ENCODE measurements at regions not wholly inside any gene's neighbourhood (a gene's known extent, or its start where the extent isn't known, plus 50 kb on each side); places are given as distances from the start of the nearest gene placed in this dataset.

DNA sequence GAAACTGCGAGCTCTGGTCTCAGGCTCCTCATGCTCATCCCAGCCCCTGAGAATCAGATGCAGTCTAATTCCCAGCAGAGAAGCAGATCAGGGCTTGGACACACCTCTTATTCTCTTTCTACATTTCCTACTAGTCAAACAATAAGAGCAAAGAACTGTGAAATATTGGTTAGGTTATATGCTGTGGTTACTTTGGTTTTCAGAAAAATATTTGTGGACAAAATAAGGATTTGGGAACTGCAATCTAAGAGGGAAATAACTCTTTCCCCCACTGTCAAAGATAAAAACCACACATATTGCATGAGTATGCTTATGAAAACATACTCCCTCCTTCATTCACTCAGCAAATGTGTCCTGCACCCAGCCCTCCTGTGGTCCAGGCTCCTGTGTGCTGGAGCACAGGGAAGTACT, 164.5 kb upstream of the S1PR3 start:
- H3K27me3 ChIP-seq (replicated peaks in 1 of 7), result peaks cover 0 to 74% (median 0%) of the 10 kb centered on the region in 7 donors
- H3K4me3 ChIP-seq, result no peak overlapping the region
- 81 to 92% (median 88%) methylated on average over 1 of the region's 1 CpG for whole genome bisulfite sequencing, 5 donors
- H3K27ac ChIP-seq, result no peak overlapping the region
- H3K9me3 ChIP-seq, result no peaks in the 10 kb centered on the region
- intact Hi-C loops (cut with DNase I; ENCODE audit: low total_unique reads), result no loop called here
- TF ChIP-seq POLR2A (IDR thresholded peaks at IDR 0.05) (no peak), POLR2AphosphoS5 (IDR thresholded peaks at IDR 0.05) (no peak)
- TF ChIP-seq, protein P1, sequence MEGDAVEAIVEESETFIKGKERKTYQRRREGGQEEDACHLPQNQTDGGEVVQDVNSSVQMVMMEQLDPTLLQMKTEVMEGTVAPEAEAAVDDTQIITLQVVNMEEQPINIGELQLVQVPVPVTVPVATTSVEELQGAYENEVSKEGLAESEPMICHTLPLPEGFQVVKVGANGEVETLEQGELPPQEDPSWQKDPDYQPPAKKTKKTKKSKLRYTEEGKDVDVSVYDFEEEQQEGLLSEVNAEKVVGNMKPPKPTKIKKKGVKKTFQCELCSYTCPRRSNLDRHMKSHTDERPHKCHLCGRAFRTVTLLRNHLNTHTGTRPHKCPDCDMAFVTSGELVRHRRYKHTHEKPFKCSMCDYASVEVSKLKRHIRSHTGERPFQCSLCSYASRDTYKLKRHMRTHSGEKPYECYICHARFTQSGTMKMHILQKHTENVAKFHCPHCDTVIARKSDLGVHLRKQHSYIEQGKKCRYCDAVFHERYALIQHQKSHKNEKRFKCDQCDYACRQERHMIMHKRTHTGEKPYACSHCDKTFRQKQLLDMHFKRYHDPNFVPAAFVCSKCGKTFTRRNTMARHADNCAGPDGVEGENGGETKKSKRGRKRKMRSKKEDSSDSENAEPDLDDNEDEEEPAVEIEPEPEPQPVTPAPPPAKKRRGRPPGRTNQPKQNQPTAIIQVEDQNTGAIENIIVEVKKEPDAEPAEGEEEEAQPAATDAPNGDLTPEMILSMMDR (IDR thresholded peaks at IDR 0.05 in 8 of 11, conservative IDR thresholded peaks at IDR 0.05 in 3 of 11), result no peak
- no peaks in the 10 kb centered on the region for H3K36me3 ChIP-seq
- H3K4me1 ChIP-seq, result peaks cover 0 to 4% (median 0%) of the 10 kb centered on the region in 6 donors
- DNase-seq, result no peak

- Histone ChIP-seq H3K27ac (no peak overlapping the region), H3K4me3 (no peak overlapping the region), H3K36me3 (no peaks in the 10 kb centered on the region), H3K4me1 (peaks cover 0 to 8% (median 0%) of the 10 kb centered on the region in 6 donors), H3K27me3 (replicated peaks in 1 of 7) (peaks cover 0 to 80% (median 0%) of the 10 kb centered on the region in 7 donors), H3K9me3 (peaks cover 0 to 3% (median 0%) of the 10 kb centered on the region in 8 donors)
- TF ChIP-seq POLR2A (IDR thresholded peaks at IDR 0.05) (no peak), POLR2AphosphoS5 (IDR thresholded peaks at IDR 0.05) (no peak)
- TF ChIP-seq, protein P1 (IDR thresholded peaks at IDR 0.05 in 8 of 11, conservative IDR thresholded peaks at IDR 0.05 in 3 of 11), result no peak
- DNase-seq, result no peak
- WGBS, 5 donors, result 75 to 91% (median 85%) methylated on average over 8 of the region's 8 CpGs
- intact Hi-C loops (cut with DNase I; ENCODE audit: low total_unique reads), result no loop called here
Measured at GRCh38 chr9:88828018-88828417, 163.2 kb upstream of the S1PR3 start.

- peaks cover 0 to 3% (median 0%) of the 10 kb centered on the region in 8 donors for H3K9me3 ChIP-seq
- no peak overlapping the region for H3K27ac ChIP-seq
- H3K4me3 ChIP-seq, result no peak overlapping the region
- no peak for DNase-seq
- intact Hi-C loops (cut with DNase I; ENCODE audit: low total_unique reads), result no loop called here
- peaks cover 0 to 81% (median 0%) of the 10 kb centered on the region in 7 donors for H3K27me3 ChIP-seq (replicated peaks in 1 of 7)
- TF ChIP-seq, protein P1 (IDR thresholded peaks at IDR 0.05 in 8 of 11, conservative IDR thresholded peaks at IDR 0.05 in 3 of 11), result no peak
- no peak for TF ChIP-seq POLR2A (IDR thresholded peaks at IDR 0.05)
- no peak for TF ChIP-seq POLR2AphosphoS5 (IDR thresholded peaks at IDR 0.05)
- H3K36me3 ChIP-seq, result no peaks in the 10 kb centered on the region
- WGBS, 5 donors, result 65 to 77% (median 75%) methylated on average over 4 of the region's 4 CpGs
- H3K4me1 ChIP-seq, result peaks cover 0 to 8% (median 0%) of the 10 kb centered on the region in 6 donors
Measured at GRCh38 chr9:88828492-88828974, 162.7 kb upstream of the S1PR3 start.

DNA sequence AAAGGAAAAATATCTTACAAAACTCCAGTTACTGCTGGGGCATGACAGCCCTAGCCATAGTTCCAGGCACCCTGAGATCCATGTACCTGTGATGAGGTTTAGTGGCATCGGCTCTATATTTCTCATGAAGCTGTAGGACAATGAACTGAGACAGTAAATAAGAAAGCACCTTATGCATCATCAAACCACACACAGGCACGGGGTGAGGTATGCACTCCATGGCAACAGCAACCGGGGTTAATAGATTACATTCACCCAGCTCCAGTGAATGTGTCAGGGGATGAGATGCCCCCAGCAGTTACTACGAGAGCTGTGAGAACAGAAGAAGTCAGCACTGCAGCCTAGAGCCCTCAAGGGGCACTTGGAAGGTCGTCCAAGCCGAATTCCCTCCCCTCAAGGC, 162.0 kb upstream of the S1PR3 start:
- peaks cover 0 to 86% (median 3%) of the 10 kb centered on the region in 7 donors for H3K27me3 ChIP-seq (replicated peaks in 1 of 7)
- 51 to 75% (median 67%) methylated on average over 6 of the region's 6 CpGs for WGBS, 5 donors
- no peak overlapping the region for H3K4me3 ChIP-seq
- no peak for DNase-seq
- TF ChIP-seq POLR2A (IDR thresholded peaks at IDR 0.05) (no peak), POLR2AphosphoS5 (IDR thresholded peaks at IDR 0.05) (no peak)
- TF ChIP-seq, protein P1 (IDR thresholded peaks at IDR 0.05 in 8 of 11, conservative IDR thresholded peaks at IDR 0.05 in 3 of 11), result no peak
- peaks cover 0 to 3% (median 0%) of the 10 kb centered on the region in 8 donors for H3K9me3 ChIP-seq
- H3K4me1 ChIP-seq, result peaks cover 0 to 9% (median 0%) of the 10 kb centered on the region in 6 donors
- H3K27ac ChIP-seq, result no peak overlapping the region
- intact Hi-C loops (cut with DNase I; ENCODE audit: low total_unique reads), result no loop called here
- H3K36me3 ChIP-seq, result no peaks in the 10 kb centered on the region

All from spleen (tissue), 11 donors.